Vagina (tissue), 2 donors: ENCODE measurements at regions not wholly inside any gene's neighbourhood (a gene's known extent, or its start where the extent isn't known, plus 50 kb on each side); places are given as distances from the start of the nearest gene placed in this dataset.

Experiments
- DNase-seq, 2 donors: peaks; one replicate each; pipeline ENCODE4 v3.0.0-alpha.2; 2017; ENCODE audit errors: extremely low spot score in 2 of 2
- H3K27ac ChIP-seq: fragments of 200-600 bp; sonication (generic); one replicate; pipeline ENCODE4 v1.5.1; 2019
- H3K27me3 ChIP-seq: fragments of 200-600 bp; sonication (generic); one replicate; pipeline ENCODE4 v1.5.1; 2019
- H3K36me3 ChIP-seq, 2 donors: fragments of 200-600 bp; sonication (generic); one replicate each; pipeline ENCODE4 v1.5.1; 2017 to 2019
- H3K4me1 ChIP-seq: fragments of 200-600 bp; sonication (generic); one replicate; pipeline ENCODE4 v1.5.1; 2019
- H3K4me3 ChIP-seq, 2 donors: fragments of 200-600 bp; sonication (generic); 1 replicate in 1 of 2; 2 replicates in 1 of 2; pipeline ENCODE4 v1.5.1; 2016 to 2019
- H3K9me3 ChIP-seq: fragments of 200-600 bp; sonication (generic); one replicate; pipeline ENCODE4 v1.5.1; 2019
- CTCF ChIP-seq, 3 experiments: fragments of 450-650 bp in 2 of 3; fragments of 200-600 bp in 1 of 3; sonication (generic) in 1 of 3; IDR thresholded peaks; one replicate each; pipeline ENCODE4 v1.5.1; 2017 to 2019; ENCODE audit warnings: antibody characterized with exemption in 3 of 3, mild to moderate bottlenecking in 2 of 3, moderate library complexity in 2 of 3
- POLR2A ChIP-seq, 2 donors: fragments of 450-650 bp; IDR thresholded peaks; one replicate each; pipeline ENCODE4 v1.6.1; 2017; ENCODE audit warnings: antibody characterized with exemption in 2 of 2, mild to moderate bottlenecking in 2 of 2, moderate library complexity in 2 of 2
- POLR2AphosphoS5 ChIP-seq, 2 donors: sonication (generic); formaldehyde crosslinking; IDR thresholded peaks; one replicate each; pipeline ENCODE4 v1.9.0; 2017; ENCODE audit warnings: antibody characterized with exemption in 2 of 2, mild to moderate bottlenecking in 2 of 2, low read depth in 1 of 2; ENCODE audit not compliant: insufficient read depth in 1 of 2
- intact Hi-C: fragments of 100-400 bp; cut with DNase I; formaldehyde crosslinking; loops from one replicate; pipeline ENCODE4 v1.15.1; 2023

GRCh38 chr2:156909983-156910382 lies 347.5 kb upstream of the GALNT5 start:
- intact Hi-C loops = no loop called here
- no peak for DNase-seq
- Histone ChIP-seq H3K4me1 (no peaks in the 10 kb centered on the region), H3K4me3 (no peak overlapping the region), H3K9me3 (no peaks in the 10 kb centered on the region), H3K27ac (no peak overlapping the region), H3K27me3 (no peaks in the 10 kb centered on the region), H3K36me3 (no peaks in the 10 kb centered on the region)
- TF ChIP-seq CTCF (IDR thresholded peaks at IDR 0.05) (no peak), POLR2A (IDR thresholded peaks at IDR 0.05) (no peak)

GRCh38 chr2:156915332-156915731 lies 342.2 kb upstream of the GALNT5 start:
- Histone ChIP-seq H3K4me3 (no peak overlapping the region), H3K27me3 (no peaks in the 10 kb centered on the region), H3K27ac (no peak overlapping the region), H3K4me1 (no peaks in the 10 kb centered on the region), H3K36me3 (no peaks in the 10 kb centered on the region), H3K9me3 (no peaks in the 10 kb centered on the region)
- intact Hi-C loops = no loop called here
- TF ChIP-seq POLR2A (IDR thresholded peaks at IDR 0.05) (no peak), POLR2AphosphoS5 (IDR thresholded peaks at IDR 0.05; ENCODE audit: insufficient read depth in 1 of 2, low read depth in 1 of 2) (no peak), CTCF (IDR thresholded peaks at IDR 0.05) (no peak)
- no peak for DNase-seq

- Histone ChIP-seq H3K27ac (no peak overlapping the region), H3K4me3 (no peak overlapping the region), H3K9me3 (no peaks in the 10 kb centered on the region), H3K4me1 (no peaks in the 10 kb centered on the region), H3K27me3 (no peaks in the 10 kb centered on the region), H3K36me3 (no peaks in the 10 kb centered on the region)
- intact Hi-C loops = no loop called here
- TF ChIP-seq CTCF (IDR thresholded peaks at IDR 0.05) = no peak
- TF ChIP-seq POLR2AphosphoS5 (IDR thresholded peaks at IDR 0.05; ENCODE audit: insufficient read depth in 1 of 2, low read depth in 1 of 2) = no peak
- TF ChIP-seq POLR2A (IDR thresholded peaks at IDR 0.05) = no peak
- no peak for DNase-seq
These were observed 339.1 kb upstream of the GALNT5 start for GRCh38 chr2:156918410-156918809.

GRCh38 chr2:156930423-156930822 lies 327.1 kb upstream of the GALNT5 start:
- intact Hi-C loops = no loop called here
- no peak overlapping the region for H3K27ac ChIP-seq
- no peaks in the 10 kb centered on the region for H3K27me3 ChIP-seq
- no peaks in the 10 kb centered on the region for H3K4me1 ChIP-seq
- H3K36me3 ChIP-seq = no peaks in the 10 kb centered on the region
- H3K9me3 ChIP-seq = no peaks in the 10 kb centered on the region
- H3K4me3 ChIP-seq = no peak overlapping the region
- no peak for DNase-seq
- TF ChIP-seq POLR2AphosphoS5 (IDR thresholded peaks at IDR 0.05; ENCODE audit: insufficient read depth in 1 of 2, low read depth in 1 of 2) (no peak), CTCF (IDR thresholded peaks at IDR 0.05) (no peak), POLR2A (IDR thresholded peaks at IDR 0.05) (no peak)

- TF ChIP-seq CTCF (IDR thresholded peaks at IDR 0.05) = no peak
- intact Hi-C loops = no loop called here
- Histone ChIP-seq H3K27ac (no peak overlapping the region), H3K27me3 (no peaks in the 10 kb centered on the region), H3K36me3 (no peaks in the 10 kb centered on the region), H3K9me3 (no peaks in the 10 kb centered on the region), H3K4me3 (no peak overlapping the region), H3K4me1 (no peaks in the 10 kb centered on the region)
- DNase-seq = no peak
These were observed 323.8 kb upstream of the GALNT5 start for GRCh38 chr2:156933645-156934225.
